Cardiac fibroblast (primary cell): ENCODE measurements at regions not wholly inside any gene's neighbourhood (a gene's known extent, or its start where the extent isn't known, plus 50 kb on each side); places are given as distances from the start of the nearest gene placed in this dataset.

Source experiments
- DNase-seq, 2 donors: peaks; one replicate each; pipeline versions ENCODE4 v3.0.0 to v3.0.0-alpha.2; 2010; ENCODE audit warnings: low read depth in 2 of 2
- H3K4me3 ChIP-seq, 2 donors: replicated peaks in 1 of 2; 1 replicate in 1 of 2; 2 replicates in 1 of 2; pipeline ENCODE4 v1.5.1; 2011; ENCODE audit warnings: low read depth in 2 of 2, low read length in 2 of 2, mild to moderate bottlenecking in 2 of 2, moderate library complexity in 1 of 2
- TF ChIP-seq, protein P1 (sequence below): IDR thresholded peaks from one replicate; pipeline ENCODE4 v1.5.1; 2011; ENCODE audit warnings: low read depth, mild to moderate bottlenecking, low read length, inconsistent platforms

DNA sequence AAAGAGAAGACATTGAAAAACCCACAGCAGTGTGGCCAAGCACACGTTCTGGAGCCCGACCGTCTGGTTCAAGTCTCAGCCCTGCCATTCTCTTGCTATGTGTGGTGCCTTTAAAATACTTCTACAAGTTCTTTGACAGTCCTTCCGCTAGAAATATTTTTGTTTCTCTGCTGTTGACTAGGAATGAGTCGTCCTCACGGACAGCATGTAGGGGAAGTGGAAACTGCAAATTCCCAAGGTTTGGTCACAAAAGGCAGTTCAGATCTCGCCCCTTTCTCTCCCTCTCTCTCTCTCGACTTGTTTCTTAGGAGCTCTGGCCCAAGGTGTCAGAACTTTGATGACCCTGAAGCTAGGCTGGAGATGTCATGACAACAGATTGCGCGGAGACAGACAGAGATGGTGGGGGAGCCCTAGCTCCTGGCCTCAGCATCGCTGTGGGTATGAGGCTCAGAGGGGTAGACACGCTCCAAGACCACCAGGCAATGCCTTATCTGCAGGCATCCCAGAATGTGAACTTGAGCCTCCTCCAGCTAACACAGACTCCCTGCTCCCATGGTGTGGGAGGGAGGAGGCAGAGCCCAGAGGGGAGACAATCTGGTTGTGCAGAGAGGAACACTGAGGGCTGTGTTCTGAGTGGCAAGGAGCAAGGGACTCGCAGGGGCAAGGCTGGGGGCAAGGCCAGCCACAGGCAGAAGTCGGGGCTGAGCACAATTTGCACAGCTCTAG lies 368.9 kb upstream of the SULF2 start:
- TF ChIP-seq, protein P1, sequence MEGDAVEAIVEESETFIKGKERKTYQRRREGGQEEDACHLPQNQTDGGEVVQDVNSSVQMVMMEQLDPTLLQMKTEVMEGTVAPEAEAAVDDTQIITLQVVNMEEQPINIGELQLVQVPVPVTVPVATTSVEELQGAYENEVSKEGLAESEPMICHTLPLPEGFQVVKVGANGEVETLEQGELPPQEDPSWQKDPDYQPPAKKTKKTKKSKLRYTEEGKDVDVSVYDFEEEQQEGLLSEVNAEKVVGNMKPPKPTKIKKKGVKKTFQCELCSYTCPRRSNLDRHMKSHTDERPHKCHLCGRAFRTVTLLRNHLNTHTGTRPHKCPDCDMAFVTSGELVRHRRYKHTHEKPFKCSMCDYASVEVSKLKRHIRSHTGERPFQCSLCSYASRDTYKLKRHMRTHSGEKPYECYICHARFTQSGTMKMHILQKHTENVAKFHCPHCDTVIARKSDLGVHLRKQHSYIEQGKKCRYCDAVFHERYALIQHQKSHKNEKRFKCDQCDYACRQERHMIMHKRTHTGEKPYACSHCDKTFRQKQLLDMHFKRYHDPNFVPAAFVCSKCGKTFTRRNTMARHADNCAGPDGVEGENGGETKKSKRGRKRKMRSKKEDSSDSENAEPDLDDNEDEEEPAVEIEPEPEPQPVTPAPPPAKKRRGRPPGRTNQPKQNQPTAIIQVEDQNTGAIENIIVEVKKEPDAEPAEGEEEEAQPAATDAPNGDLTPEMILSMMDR = no peak
- no peak for DNase-seq
- no peak overlapping the region for H3K4me3 ChIP-seq

GRCh38 chr20:48153523-48153922 lies 368.2 kb upstream of the SULF2 start:
- DNase-seq = peak in 1 of 2 donors; percentile 38
- no peak overlapping the region for H3K4me3 ChIP-seq
- TF ChIP-seq, protein P1 = no peak

- DNase-seq = no peak
- TF ChIP-seq, protein P1 = no peak
- no peak overlapping the region for H3K4me3 ChIP-seq
These were observed 367.8 kb upstream of the SULF2 start for GRCh38 chr20:48153103-48153502.

GRCh38 chr20:48150568-48150967 lies 365.3 kb upstream of the SULF2 start:
- TF ChIP-seq, protein P1 = no peak
- no peak overlapping the region for H3K4me3 ChIP-seq
- DNase-seq = no peak

DNA sequence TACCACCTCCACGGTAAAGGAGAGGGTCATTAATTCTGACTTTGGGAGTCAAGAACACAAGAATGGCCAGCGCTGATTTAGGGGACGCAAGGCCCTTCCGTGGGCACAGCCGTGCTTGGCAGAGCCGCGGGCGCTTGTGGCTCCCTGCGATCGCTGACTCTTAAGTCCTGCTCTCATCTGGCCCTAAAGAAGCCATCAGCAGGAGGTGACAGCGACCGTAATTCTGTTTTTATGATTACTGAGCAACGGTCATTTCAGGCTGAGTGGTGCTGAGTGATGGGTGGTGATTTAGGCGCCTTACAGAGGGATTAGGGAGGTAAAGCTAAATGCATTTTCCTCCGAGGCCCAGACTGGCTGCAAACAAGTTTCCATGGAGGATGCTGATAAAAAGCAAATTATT lies 364.6 kb upstream of the SULF2 start:
- no peak for DNase-seq
- no peak overlapping the region for H3K4me3 ChIP-seq
- TF ChIP-seq, protein P1 = no peak

- DNase-seq = no peak
- H3K4me3 ChIP-seq = no peak overlapping the region
- TF ChIP-seq, protein P1 = no peak
These were observed 363.8 kb upstream of the SULF2 start for GRCh38 chr20:48148916-48149672.
